Neural crest cell (in vitro differentiated cells): ENCODE measurements at regions not wholly inside any gene's neighbourhood (a gene's known extent, or its start where the extent isn't known, plus 50 kb on each side); places are given as distances from the start of the nearest gene placed in this dataset.

Experiments
- DNase-seq: peaks from one replicate; pipeline ENCODE4 v3.0.0; 2021; ENCODE audit warnings: low read depth, mixed read lengths, low spot score
- H3K27ac Mint-ChIP-seq: one replicate; pipeline ENCODE4 v1.8.0; 2021; ENCODE audit warnings: mild to moderate bottlenecking, mixed read lengths; ENCODE audit not compliant: unreplicated experiment
- H3K27me3 Mint-ChIP-seq: 2 replicates; pipeline ENCODE4 v1.8.0; 2021; ENCODE audit warnings: low read depth, mild to moderate bottlenecking, mixed read lengths
- H3K36me3 Mint-ChIP-seq: 2 replicates; pipeline ENCODE4 v1.8.0; 2021; ENCODE audit warnings: low read depth, mild to moderate bottlenecking, mixed read lengths
- H3K4me1 Mint-ChIP-seq: 2 replicates; pipeline ENCODE4 v1.8.0; 2021; ENCODE audit warnings: mixed read lengths
- H3K4me3 Mint-ChIP-seq: one replicate; pipeline ENCODE4 v1.8.0; 2021; ENCODE audit warnings: mild to moderate bottlenecking, mixed read lengths
- H3K9me3 Mint-ChIP-seq: 2 replicates; pipeline ENCODE4 v1.8.0; 2021; ENCODE audit warnings: mixed read lengths
- CTCF ChIP-seq: fragments of 200-600 bp; sonication (generic); conservative IDR thresholded peaks from 2 replicates; pipeline ENCODE4 v1.5.0; 2021; ENCODE audit warnings: antibody characterized with exemption, mild to moderate bottlenecking

- no peak for DNase-seq
- Mint-ChIP-seq H3K27ac (no peak overlapping the region), H3K4me3 (no peak overlapping the region), H3K4me1 (no peaks in the 10 kb centered on the region), H3K36me3 (no peaks in the 10 kb centered on the region), H3K9me3 (peaks cover 2% of the 10 kb centered on the region), H3K27me3 (no peaks in the 10 kb centered on the region)
- TF ChIP-seq CTCF, result no peak
These were observed 108.0 kb downstream of the DUSP10 start for GRCh38 chr1:221633841-221634409.

- no peak for DNase-seq
- no peaks in the 10 kb centered on the region for H3K4me1 Mint-ChIP-seq
- no peak overlapping the region for H3K4me3 Mint-ChIP-seq
- no peaks in the 10 kb centered on the region for H3K27me3 Mint-ChIP-seq
- H3K36me3 Mint-ChIP-seq, result no peaks in the 10 kb centered on the region
- TF ChIP-seq CTCF, result no peak
- no peak overlapping the region for H3K27ac Mint-ChIP-seq
- peaks cover 2% of the 10 kb centered on the region for H3K9me3 Mint-ChIP-seq
These were observed 107.3 kb downstream of the DUSP10 start for GRCh38 chr1:221634606-221635005.

DNA sequence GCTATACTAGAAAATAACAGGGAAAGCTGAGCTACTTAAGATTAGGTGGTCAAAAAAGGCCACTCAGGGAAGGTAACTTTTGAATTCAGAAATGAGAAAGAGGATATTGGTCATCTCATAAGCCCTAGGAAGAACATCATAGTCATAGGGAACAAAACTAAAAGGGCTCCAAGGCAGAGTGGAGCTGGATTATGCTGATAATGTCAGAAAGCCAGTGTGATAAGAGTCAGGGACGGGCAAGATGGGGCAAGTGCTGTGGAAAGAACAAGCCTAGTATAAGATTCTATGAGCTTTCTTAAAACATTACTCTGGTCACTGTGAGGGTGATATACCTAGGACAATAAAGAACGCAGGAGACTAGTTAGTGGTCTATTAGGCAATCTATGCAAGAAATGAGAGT, 106.6 kb downstream of the DUSP10 start:
- no peak for TF ChIP-seq CTCF
- Mint-ChIP-seq H3K36me3 (no peaks in the 10 kb centered on the region), H3K27me3 (no peaks in the 10 kb centered on the region), H3K9me3 (peaks cover 2% of the 10 kb centered on the region), H3K4me3 (no peak overlapping the region), H3K27ac (no peak overlapping the region), H3K4me1 (no peaks in the 10 kb centered on the region)
- DNase-seq, result no peak

GRCh38 chr1:221636096-221636495, 105.8 kb downstream of the DUSP10 start:
- Mint-ChIP-seq H3K9me3 (peaks cover 2% of the 10 kb centered on the region), H3K36me3 (no peaks in the 10 kb centered on the region), H3K4me3 (no peak overlapping the region), H3K4me1 (no peaks in the 10 kb centered on the region), H3K27me3 (no peaks in the 10 kb centered on the region), H3K27ac (no peak overlapping the region)
- no peak for TF ChIP-seq CTCF
- no peak for DNase-seq

DNA sequence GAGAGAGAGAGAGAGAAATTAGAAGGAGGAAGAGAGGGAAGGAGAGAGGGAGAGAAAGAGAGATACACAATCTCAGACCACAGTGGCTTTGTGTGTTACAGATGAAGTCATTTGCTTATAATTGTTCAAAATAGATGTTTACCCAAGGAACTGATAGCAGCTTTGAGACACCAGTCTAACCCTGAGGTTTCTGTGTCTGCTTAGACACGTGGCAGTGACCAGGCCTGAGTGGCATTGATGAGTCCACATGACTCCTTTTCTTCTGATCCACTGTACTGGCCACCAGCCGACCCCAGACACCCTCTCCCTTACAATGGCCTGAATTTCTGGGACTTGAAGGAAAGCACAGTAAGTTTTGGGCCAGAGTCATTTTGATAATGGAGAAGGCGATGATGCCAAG, 104.9 kb downstream of the DUSP10 start:
- DNase-seq, result no peak
- H3K9me3 Mint-ChIP-seq, result peaks cover 2% of the 10 kb centered on the region
- H3K4me1 Mint-ChIP-seq, result no peaks in the 10 kb centered on the region
- H3K27ac Mint-ChIP-seq, result no peak overlapping the region
- no peaks in the 10 kb centered on the region for H3K27me3 Mint-ChIP-seq
- TF ChIP-seq CTCF, result no peak
- no peak overlapping the region for H3K4me3 Mint-ChIP-seq
- H3K36me3 Mint-ChIP-seq, result no peaks in the 10 kb centered on the region

- no peak overlapping the region for H3K27ac Mint-ChIP-seq
- TF ChIP-seq CTCF, result no peak
- peaks cover 2% of the 10 kb centered on the region for H3K9me3 Mint-ChIP-seq
- no peak for DNase-seq
- no peak overlapping the region for H3K4me3 Mint-ChIP-seq
- no peaks in the 10 kb centered on the region for H3K36me3 Mint-ChIP-seq
- no peaks in the 10 kb centered on the region for H3K27me3 Mint-ChIP-seq
- H3K4me1 Mint-ChIP-seq, result no peaks in the 10 kb centered on the region
These were observed 104.2 kb downstream of the DUSP10 start for GRCh38 chr1:221637641-221638041.
